Activated CD8-positive, alpha-beta memory T cell treated with anti-CD3 and anti-CD28 coated beads, Interleukin-2, amount 10 ng/mL, durations not matched to agents 7 days and 5 days (primary cell): ENCODE measurements at regions not wholly inside any gene's neighbourhood (a gene's known extent, or its start where the extent isn't known, plus 50 kb on each side); places are given as distances from the start of the nearest gene placed in this dataset.
A peak's percentile ranks its signal among the peaks of the same experiment; 100 is the strongest.

Experiments
- ATAC-seq: fragments of 150-1000 bp; cut with Tn5 transposase; one replicate; pipeline ENCODE4 v1.10.0; 2021; ENCODE audit warnings: moderate library complexity
- CTCF ChIA-PET: fragments of 350-600 bp; sonication (Branson Sonifier 250); formaldehyde crosslinking; loops from one replicate; lab custom pipeline; 2021; ENCODE audit warnings: antibody characterized with exemption; lab: Charles Lee
- DNase-seq: peaks from one replicate; pipeline ENCODE4 v3.0.0-alpha.2; 2020
- H3K27ac Mint-ChIP-seq: one replicate; pipeline ENCODE4 v1.8.0; 2021; ENCODE audit warnings: mild to moderate bottlenecking, mixed read lengths
- H3K27me3 Mint-ChIP-seq: one replicate; pipeline ENCODE4 v1.8.0; 2021; ENCODE audit warnings: mixed read lengths
- H3K36me3 Mint-ChIP-seq: one replicate; pipeline ENCODE4 v1.8.0; 2021; ENCODE audit warnings: mild to moderate bottlenecking, mixed read lengths
- H3K4me1 Mint-ChIP-seq: one replicate; pipeline ENCODE4 v1.8.0; 2021; ENCODE audit warnings: mixed read lengths
- H3K4me3 Mint-ChIP-seq: one replicate; pipeline ENCODE4 v1.8.0; 2021; ENCODE audit warnings: mild to moderate bottlenecking, moderate library complexity, mixed read lengths
- H3K9me3 Mint-ChIP-seq: one replicate; pipeline ENCODE4 v1.8.0; 2022; ENCODE audit warnings: low read depth, mixed read lengths

- Mint-ChIP-seq H3K27me3 (peaks cover 35% of the 10 kb centered on the region), H3K36me3 (no peaks in the 10 kb centered on the region), H3K4me1 (peaks cover 2% of the 10 kb centered on the region), H3K4me3 (no peak overlapping the region), H3K27ac (no peak overlapping the region), H3K9me3 (no peaks in the 10 kb centered on the region)
- DNase-seq, result no peak
- ATAC-seq, result no peak
- CTCF ChIA-PET, result no interaction called here
Observed at GRCh38 chr2:235244255-235245220, 249.3 kb upstream of the AGAP1 start.

GRCh38 chr2:235247001-235247400 is 246.8 kb upstream of the AGAP1 start:
- Mint-ChIP-seq H3K4me1 (peaks cover 2% of the 10 kb centered on the region), H3K27me3 (peaks cover 31% of the 10 kb centered on the region), H3K36me3 (no peaks in the 10 kb centered on the region), H3K27ac (no peak overlapping the region), H3K9me3 (no peaks in the 10 kb centered on the region), H3K4me3 (no peak overlapping the region)
- DNase-seq (no peak), ATAC-seq (no peak)
- CTCF ChIA-PET, result no interaction called here

GRCh38 chr2:235255693-235256092 is 238.2 kb upstream of the AGAP1 start:
- no peak overlapping the region for H3K4me3 Mint-ChIP-seq
- CTCF ChIA-PET, result no interaction called here
- no peaks in the 10 kb centered on the region for H3K36me3 Mint-ChIP-seq
- no peaks in the 10 kb centered on the region for H3K4me1 Mint-ChIP-seq
- peaks cover 37% of the 10 kb centered on the region for H3K27me3 Mint-ChIP-seq
- no peak for DNase-seq
- H3K27ac Mint-ChIP-seq, result no peak overlapping the region
- H3K9me3 Mint-ChIP-seq, result no peaks in the 10 kb centered on the region
- no peak for ATAC-seq

GRCh38 chr2:235257590-235257989 is 236.3 kb upstream of the AGAP1 start:
- ATAC-seq (no peak), DNase-seq (no peak)
- CTCF ChIA-PET, result no interaction called here
- Mint-ChIP-seq H3K36me3 (no peaks in the 10 kb centered on the region), H3K4me1 (no peaks in the 10 kb centered on the region), H3K4me3 (no peak overlapping the region), H3K27me3 (peaks cover 44% of the 10 kb centered on the region), H3K27ac (no peak overlapping the region), H3K9me3 (no peaks in the 10 kb centered on the region)

- no peak overlapping the region for H3K27ac Mint-ChIP-seq
- H3K9me3 Mint-ChIP-seq, result no peaks in the 10 kb centered on the region
- CTCF ChIA-PET, result no interaction called here
- H3K4me3 Mint-ChIP-seq, result no peak overlapping the region
- no peaks in the 10 kb centered on the region for H3K4me1 Mint-ChIP-seq
- ATAC-seq (no peak), DNase-seq (no peak)
- peaks cover 59% of the 10 kb centered on the region for H3K27me3 Mint-ChIP-seq
- no peaks in the 10 kb centered on the region for H3K36me3 Mint-ChIP-seq
Observed at GRCh38 chr2:235262750-235263149, 231.1 kb upstream of the AGAP1 start.

GRCh38 chr2:235263205-235264120 is 230.4 kb upstream of the AGAP1 start:
- DNase-seq (no peak), ATAC-seq (no peak)
- no peaks in the 10 kb centered on the region for H3K4me1 Mint-ChIP-seq
- H3K9me3 Mint-ChIP-seq, result no peaks in the 10 kb centered on the region
- H3K36me3 Mint-ChIP-seq, result no peaks in the 10 kb centered on the region
- CTCF ChIA-PET, result no interaction called here
- no peak overlapping the region for H3K4me3 Mint-ChIP-seq
- H3K27ac Mint-ChIP-seq, result no peak overlapping the region
- H3K27me3 Mint-ChIP-seq, result peaks cover 66% of the 10 kb centered on the region

GRCh38 chr2:235264121-235264493 is 229.7 kb upstream of the AGAP1 start:
- H3K4me3 Mint-ChIP-seq, result no peak overlapping the region
- peaks cover 67% of the 10 kb centered on the region for H3K27me3 Mint-ChIP-seq
- CTCF ChIA-PET, result no interaction called here
- H3K36me3 Mint-ChIP-seq, result no peaks in the 10 kb centered on the region
- H3K4me1 Mint-ChIP-seq, result no peaks in the 10 kb centered on the region
- ATAC-seq (no peak), DNase-seq (no peak)
- H3K9me3 Mint-ChIP-seq, result no peaks in the 10 kb centered on the region
- H3K27ac Mint-ChIP-seq, result no peak overlapping the region

GRCh38 chr2:235264512-235264911 is 229.3 kb upstream of the AGAP1 start:
- Mint-ChIP-seq H3K27me3 (peaks cover 68% of the 10 kb centered on the region), H3K4me1 (no peaks in the 10 kb centered on the region), H3K4me3 (no peak overlapping the region)

GRCh38 chr2:235265348-235265965 is 228.4 kb upstream of the AGAP1 start:
- H3K27me3 Mint-ChIP-seq, result peaks cover 72% of the 10 kb centered on the region
- ATAC-seq, result no peak
- H3K36me3 Mint-ChIP-seq, result no peaks in the 10 kb centered on the region
- H3K9me3 Mint-ChIP-seq, result no peaks in the 10 kb centered on the region
- DNase-seq, result no peak
- no peak overlapping the region for H3K4me3 Mint-ChIP-seq
- H3K4me1 Mint-ChIP-seq, result peaks cover 3% of the 10 kb centered on the region
- CTCF ChIA-PET, result no interaction called here
- H3K27ac Mint-ChIP-seq, result no peak overlapping the region

More at GRCh38 chr2:235264512-235264911, 229.3 kb upstream of the AGAP1 start:
- no peak for ATAC-seq
- CTCF ChIA-PET, result no interaction called here
- no peaks in the 10 kb centered on the region for H3K9me3 Mint-ChIP-seq
- DNase-seq, result no peak
- no peak overlapping the region for H3K27ac Mint-ChIP-seq
- H3K36me3 Mint-ChIP-seq, result no peaks in the 10 kb centered on the region

GRCh38 chr2:235267251-235267650 is 226.6 kb upstream of the AGAP1 start:
- H3K27ac Mint-ChIP-seq, result no peak overlapping the region
- CTCF ChIA-PET, result no interaction called here
- ATAC-seq, result no peak

GRCh38 chr2:235268535-235268934 is 225.3 kb upstream of the AGAP1 start:
- CTCF ChIA-PET, result no interaction called here
- no peaks in the 10 kb centered on the region for H3K9me3 Mint-ChIP-seq
- no peak overlapping the region for H3K4me3 Mint-ChIP-seq
- DNase-seq, result no peak
- ATAC-seq, result no peak
- H3K27me3 Mint-ChIP-seq, result peaks cover 78% of the 10 kb centered on the region
- peaks cover 13% of the 10 kb centered on the region for H3K4me1 Mint-ChIP-seq
- H3K27ac Mint-ChIP-seq, result no peak overlapping the region
- H3K36me3 Mint-ChIP-seq, result no peaks in the 10 kb centered on the region

More at GRCh38 chr2:235267251-235267650, 226.6 kb upstream of the AGAP1 start:
- no peaks in the 10 kb centered on the region for H3K36me3 Mint-ChIP-seq
- no peak for DNase-seq
- peaks cover 79% of the 10 kb centered on the region for H3K27me3 Mint-ChIP-seq
- no peak overlapping the region for H3K4me3 Mint-ChIP-seq
- no peaks in the 10 kb centered on the region for H3K9me3 Mint-ChIP-seq
- H3K4me1 Mint-ChIP-seq, result peaks cover 13% of the 10 kb centered on the region

- H3K4me3 Mint-ChIP-seq, result no peak overlapping the region
- peaks cover 80% of the 10 kb centered on the region for H3K27me3 Mint-ChIP-seq
- CTCF ChIA-PET, result no interaction called here
- ATAC-seq, result no peak
- H3K36me3 Mint-ChIP-seq, result no peaks in the 10 kb centered on the region
- H3K4me1 Mint-ChIP-seq, result peaks cover 13% of the 10 kb centered on the region
- DNase-seq, result no peak
- H3K27ac Mint-ChIP-seq, result no peak overlapping the region
- no peaks in the 10 kb centered on the region for H3K9me3 Mint-ChIP-seq
Observed at GRCh38 chr2:235270291-235270690, 223.6 kb upstream of the AGAP1 start.

GRCh38 chr2:235270956-235271355 is 222.9 kb upstream of the AGAP1 start:
- Mint-ChIP-seq H3K36me3 (no peaks in the 10 kb centered on the region), H3K4me3 (no peak overlapping the region), H3K4me1 (peaks cover 13% of the 10 kb centered on the region), H3K27ac (peak overlapping the region; percentile 69), H3K9me3 (no peaks in the 10 kb centered on the region), H3K27me3 (peaks cover 79% of the 10 kb centered on the region)
- CTCF ChIA-PET, result no interaction called here
- DNase-seq (peak; percentile 82), ATAC-seq (peak; percentile 58)
